GM10266 (cell line): ENCODE measurements at regions not wholly inside any gene's neighbourhood (a gene's known extent, or its start where the extent isn't known, plus 50 kb on each side); places are given as distances from the start of the nearest gene placed in this dataset.

Experiments used
- DNase-seq: peaks from one replicate; pipeline ENCODE4 v3.0.0; 2012; ENCODE audit errors: extremely low spot score
- CTCF ChIP-seq: IDR thresholded peaks from 2 replicates; pipeline ENCODE4 v1.5.1; 2012; ENCODE audit warnings: mild to moderate bottlenecking, low read depth; ENCODE audit not compliant: control insufficient read depth, insufficient read depth; ENCODE audit errors: missing control alignments

- DNase-seq, result no peak
- no peak for TF ChIP-seq CTCF
Observed at GRCh38 chr3:61356685-61357084, 105.4 kb upstream of the FHIT start.

- no peak for TF ChIP-seq CTCF
- no peak for DNase-seq
Observed at GRCh38 chr3:61357902-61358301, 106.7 kb upstream of the FHIT start.

- no peak for TF ChIP-seq CTCF
- peak; percentile 40 for DNase-seq
Observed at GRCh38 chr3:61358364-61358763, 107.1 kb upstream of the FHIT start.

GRCh38 chr3:61360297-61360965 lies 109.2 kb upstream of the FHIT start:
- DNase-seq, result no peak

GRCh38 chr3:61369678-61370077 lies 118.4 kb upstream of the FHIT start:
- DNase-seq, result no peak
- TF ChIP-seq CTCF, result no peak

More at GRCh38 chr3:61360297-61360965, 109.2 kb upstream of the FHIT start:
- no peak for TF ChIP-seq CTCF

GRCh38 chr3:61371123-61371522 lies 119.9 kb upstream of the FHIT start:
- peak; percentile 30 for DNase-seq
- peak; percentile 61 for TF ChIP-seq CTCF

GRCh38 chr3:61372723-61373122 lies 121.5 kb upstream of the FHIT start:
- TF ChIP-seq CTCF, result no peak
- no peak for DNase-seq
